ENCODE measurements at regions not wholly inside any gene's neighbourhood (a gene's known extent, or its start where the extent isn't known, plus 50 kb on each side); places are given as distances from the start of the nearest gene placed in this dataset.

- TF ChIP-seq GATA2 (IDR thresholded peaks at IDR 0.05; ENCODE audit: low read depth, low read length), result no peak
- TF ChIP-seq GATA3 (IDR thresholded peaks at IDR 0.05; ENCODE audit: low read depth, low read length), result no peak
These were observed 806.8 kb downstream of the AACS start for GRCh38 chr12:125871811-125872594.

All from SH-SY5Y (cell line).